Chondrocyte (in vitro differentiated cells): ENCODE measurements at regions not wholly inside any gene's neighbourhood (a gene's known extent, or its start where the extent isn't known, plus 50 kb on each side); places are given as distances from the start of the nearest gene placed in this dataset.

Experiments used
- DNase-seq: peaks from one replicate; pipeline ENCODE4 v3.0.0; 2021; ENCODE audit warnings: mixed read lengths, low spot score
- H3K27ac Mint-ChIP-seq: one replicate; pipeline ENCODE4 v1.8.0; 2021; ENCODE audit warnings: mild to moderate bottlenecking, moderate library complexity, mixed read lengths; ENCODE audit not compliant: unreplicated experiment
- H3K27me3 Mint-ChIP-seq: 2 replicates; pipeline ENCODE4 v1.8.0; 2021; ENCODE audit warnings: low read depth, mixed read lengths
- H3K36me3 Mint-ChIP-seq: 2 replicates; pipeline ENCODE4 v1.8.0; 2021; ENCODE audit warnings: low read depth, mixed read lengths
- H3K4me1 Mint-ChIP-seq: 2 replicates; pipeline ENCODE4 v1.8.0; 2021; ENCODE audit warnings: low read depth, mild to moderate bottlenecking, mixed read lengths
- H3K4me3 Mint-ChIP-seq: one replicate; pipeline ENCODE4 v1.8.0; 2021; ENCODE audit warnings: mild to moderate bottlenecking, moderate library complexity, mixed read lengths; ENCODE audit not compliant: unreplicated experiment
- H3K9me3 Mint-ChIP-seq: 2 replicates; pipeline ENCODE4 v1.8.0; 2021; ENCODE audit warnings: low read depth, mixed read lengths
- TF ChIP-seq, protein P1 (sequence below): fragments of 200-600 bp; sonication (generic); IDR thresholded peaks from 2 replicates; pipeline ENCODE4 v1.5.0; 2021; ENCODE audit warnings: antibody characterized with exemption, mild to moderate bottlenecking, moderate library complexity

DNA sequence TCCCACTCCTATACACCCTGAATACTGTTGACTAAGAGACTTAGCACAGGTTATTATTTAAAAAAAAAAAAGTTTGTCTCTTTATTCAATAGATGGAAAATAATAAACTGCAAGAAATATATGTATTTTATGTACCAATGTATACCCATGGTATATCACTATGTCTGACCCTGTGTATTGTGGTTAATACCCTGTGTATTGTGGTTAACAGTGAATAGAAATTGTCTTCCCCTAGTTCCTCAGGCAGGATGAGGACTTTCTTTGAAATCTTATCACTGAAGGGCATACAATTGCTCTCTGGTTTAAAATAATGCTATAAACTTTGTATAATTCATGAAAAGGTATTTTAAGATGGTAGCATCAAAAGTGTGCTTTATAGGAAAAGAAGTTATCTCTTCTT lies 80.0 kb upstream of the TMEM106B start:
- no peak for DNase-seq
- Mint-ChIP-seq H3K27me3 (no peaks in the 10 kb centered on the region), H3K9me3 (peaks cover 2% of the 10 kb centered on the region), H3K4me3 (no peak overlapping the region), H3K36me3 (no peaks in the 10 kb centered on the region), H3K27ac (no peak overlapping the region), H3K4me1 (no peaks in the 10 kb centered on the region)
- TF ChIP-seq, protein P1, sequence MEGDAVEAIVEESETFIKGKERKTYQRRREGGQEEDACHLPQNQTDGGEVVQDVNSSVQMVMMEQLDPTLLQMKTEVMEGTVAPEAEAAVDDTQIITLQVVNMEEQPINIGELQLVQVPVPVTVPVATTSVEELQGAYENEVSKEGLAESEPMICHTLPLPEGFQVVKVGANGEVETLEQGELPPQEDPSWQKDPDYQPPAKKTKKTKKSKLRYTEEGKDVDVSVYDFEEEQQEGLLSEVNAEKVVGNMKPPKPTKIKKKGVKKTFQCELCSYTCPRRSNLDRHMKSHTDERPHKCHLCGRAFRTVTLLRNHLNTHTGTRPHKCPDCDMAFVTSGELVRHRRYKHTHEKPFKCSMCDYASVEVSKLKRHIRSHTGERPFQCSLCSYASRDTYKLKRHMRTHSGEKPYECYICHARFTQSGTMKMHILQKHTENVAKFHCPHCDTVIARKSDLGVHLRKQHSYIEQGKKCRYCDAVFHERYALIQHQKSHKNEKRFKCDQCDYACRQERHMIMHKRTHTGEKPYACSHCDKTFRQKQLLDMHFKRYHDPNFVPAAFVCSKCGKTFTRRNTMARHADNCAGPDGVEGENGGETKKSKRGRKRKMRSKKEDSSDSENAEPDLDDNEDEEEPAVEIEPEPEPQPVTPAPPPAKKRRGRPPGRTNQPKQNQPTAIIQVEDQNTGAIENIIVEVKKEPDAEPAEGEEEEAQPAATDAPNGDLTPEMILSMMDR: no peak

DNA sequence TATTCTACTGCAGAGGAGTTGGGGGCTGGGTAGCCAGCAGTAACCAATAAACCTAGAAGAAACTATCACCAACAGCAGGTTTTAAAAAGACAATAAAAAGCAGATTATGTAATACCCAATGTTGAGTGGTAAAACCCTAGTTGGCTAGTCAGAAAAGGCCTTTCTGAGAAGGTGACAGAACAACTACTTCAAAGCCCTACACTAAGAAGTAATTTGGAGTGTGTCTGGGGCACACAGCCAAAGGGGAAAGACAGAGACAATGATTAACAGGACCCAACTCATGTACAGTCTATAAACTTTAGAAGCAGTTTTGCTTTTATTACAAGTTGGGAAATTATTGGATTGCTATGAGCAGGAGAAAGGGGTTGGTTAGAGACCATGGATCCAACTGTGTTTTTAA lies 77.2 kb upstream of the TMEM106B start:
- H3K9me3 Mint-ChIP-seq: peaks cover 2% of the 10 kb centered on the region
- H3K4me3 Mint-ChIP-seq: no peak overlapping the region
- peaks cover 7% of the 10 kb centered on the region for H3K27me3 Mint-ChIP-seq
- H3K4me1 Mint-ChIP-seq: no peaks in the 10 kb centered on the region
- TF ChIP-seq, protein P1: no peak
- DNase-seq: no peak
- no peaks in the 10 kb centered on the region for H3K36me3 Mint-ChIP-seq
- H3K27ac Mint-ChIP-seq: no peak overlapping the region

DNA sequence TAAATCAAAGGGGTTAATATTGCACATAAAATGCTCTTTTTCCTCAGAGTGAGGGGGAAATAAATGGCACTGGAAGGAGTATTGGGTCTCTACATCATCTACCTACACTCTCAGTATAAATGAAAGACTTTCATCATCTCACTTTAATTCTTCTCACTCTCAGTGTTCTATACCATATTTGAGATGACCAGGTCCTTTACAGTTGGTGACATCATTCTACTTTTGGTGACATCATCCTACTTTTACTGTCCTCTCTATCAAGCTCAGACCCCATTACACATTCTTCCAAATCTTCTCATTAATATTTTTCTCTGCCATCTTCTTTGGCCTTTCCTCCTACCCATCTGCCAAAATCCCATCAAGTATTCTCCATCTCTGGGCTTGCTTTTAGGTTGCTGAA lies 74.6 kb upstream of the TMEM106B start:
- H3K9me3 Mint-ChIP-seq: peaks cover 2% of the 10 kb centered on the region
- TF ChIP-seq, protein P1: no peak
- H3K4me1 Mint-ChIP-seq: no peaks in the 10 kb centered on the region
- no peak overlapping the region for H3K4me3 Mint-ChIP-seq
- no peak overlapping the region for H3K27ac Mint-ChIP-seq
- H3K27me3 Mint-ChIP-seq: peaks cover 7% of the 10 kb centered on the region
- no peaks in the 10 kb centered on the region for H3K36me3 Mint-ChIP-seq
- DNase-seq: no peak

DNA sequence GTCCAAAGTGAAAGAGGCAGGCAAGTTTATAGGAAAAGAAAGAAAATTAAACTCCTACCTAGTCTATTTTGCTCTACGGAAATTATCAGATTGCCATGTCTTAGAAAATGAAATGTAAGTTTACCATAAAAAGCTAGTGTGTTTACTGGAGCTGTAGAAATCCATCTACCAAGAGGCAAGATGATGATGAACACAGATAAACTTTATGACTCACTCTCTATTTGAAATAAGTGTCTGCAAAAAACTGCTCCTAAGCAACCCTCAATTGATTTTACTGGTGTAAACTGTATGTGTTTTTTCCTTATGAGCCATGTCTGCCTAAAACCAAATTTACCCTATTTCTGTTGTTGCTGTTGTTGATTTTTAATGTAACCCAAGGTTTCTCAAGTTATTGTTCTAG lies 73.8 kb upstream of the TMEM106B start:
- DNase-seq: no peak
- Mint-ChIP-seq H3K27me3 (peaks cover 9% of the 10 kb centered on the region), H3K27ac (no peak overlapping the region), H3K9me3 (peaks cover 2% of the 10 kb centered on the region), H3K4me3 (no peak overlapping the region), H3K4me1 (no peaks in the 10 kb centered on the region), H3K36me3 (no peaks in the 10 kb centered on the region)
- TF ChIP-seq, protein P1: no peak

DNA sequence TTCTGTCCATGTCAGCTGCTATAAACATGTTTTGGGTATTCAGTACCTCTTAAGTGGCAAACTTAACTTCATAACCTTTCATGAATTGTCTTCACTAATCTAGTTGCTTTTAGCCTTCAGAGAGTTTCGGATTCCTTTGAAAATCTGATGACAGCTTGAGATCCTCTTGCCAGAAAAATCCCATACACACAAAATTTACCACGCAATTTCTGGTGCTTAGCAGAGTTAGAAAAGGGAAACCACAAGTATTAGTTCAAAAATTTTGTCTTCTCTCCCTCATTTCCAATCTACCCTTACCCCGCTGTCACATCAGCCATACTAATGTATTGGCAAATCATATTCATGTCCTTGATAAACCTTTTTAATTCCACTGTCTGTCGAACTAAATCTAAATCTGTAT lies 72.7 kb upstream of the TMEM106B start:
- no peaks in the 10 kb centered on the region for H3K36me3 Mint-ChIP-seq
- TF ChIP-seq, protein P1: no peak
- H3K9me3 Mint-ChIP-seq: peaks cover 5% of the 10 kb centered on the region
- H3K4me1 Mint-ChIP-seq: no peaks in the 10 kb centered on the region
- no peak overlapping the region for H3K27ac Mint-ChIP-seq
- DNase-seq: no peak
- peaks cover 9% of the 10 kb centered on the region for H3K27me3 Mint-ChIP-seq
- H3K4me3 Mint-ChIP-seq: no peak overlapping the region
